22Rv1 (cell line): ENCODE measurements at regions not wholly inside any gene's neighbourhood (a gene's known extent, or its start where the extent isn't known, plus 50 kb on each side); places are given as distances from the start of the nearest gene placed in this dataset.

ENCODE experiments used
- ZFX ChIP-seq: fragments of 450-650 bp; IDR thresholded peaks from 2 replicates; pipeline ENCODE4 v1.6.1; 2017; ENCODE audit warnings: antibody characterized with exemption, borderline replicate concordance
- TF ChIP-seq, protein P1 (sequence below): fragments of 450-650 bp; IDR thresholded peaks from 2 replicates; pipeline ENCODE4 v1.5.1; 2017; ENCODE audit warnings: mild to moderate bottlenecking

DNA sequence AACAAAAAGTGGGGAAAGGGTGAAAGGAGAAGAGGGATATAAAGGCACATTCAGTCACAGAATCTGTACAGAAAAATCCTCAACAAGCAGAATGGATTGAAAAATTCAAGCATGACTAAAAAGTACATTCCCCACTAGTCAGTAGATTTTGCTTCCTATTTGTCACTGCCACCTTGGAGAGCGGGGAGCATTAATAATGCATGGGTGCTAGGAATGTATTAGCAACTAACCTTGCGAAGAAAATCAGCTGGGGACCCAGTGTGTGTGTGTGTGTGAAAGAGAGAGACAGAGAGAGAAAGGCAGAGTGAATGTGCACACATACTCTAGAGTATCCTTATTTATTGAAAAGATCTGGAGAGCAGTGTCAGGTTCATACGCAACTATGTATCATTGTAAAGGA, 968.7 kb upstream of the ZEB2 start:
- TF ChIP-seq, protein P1, sequence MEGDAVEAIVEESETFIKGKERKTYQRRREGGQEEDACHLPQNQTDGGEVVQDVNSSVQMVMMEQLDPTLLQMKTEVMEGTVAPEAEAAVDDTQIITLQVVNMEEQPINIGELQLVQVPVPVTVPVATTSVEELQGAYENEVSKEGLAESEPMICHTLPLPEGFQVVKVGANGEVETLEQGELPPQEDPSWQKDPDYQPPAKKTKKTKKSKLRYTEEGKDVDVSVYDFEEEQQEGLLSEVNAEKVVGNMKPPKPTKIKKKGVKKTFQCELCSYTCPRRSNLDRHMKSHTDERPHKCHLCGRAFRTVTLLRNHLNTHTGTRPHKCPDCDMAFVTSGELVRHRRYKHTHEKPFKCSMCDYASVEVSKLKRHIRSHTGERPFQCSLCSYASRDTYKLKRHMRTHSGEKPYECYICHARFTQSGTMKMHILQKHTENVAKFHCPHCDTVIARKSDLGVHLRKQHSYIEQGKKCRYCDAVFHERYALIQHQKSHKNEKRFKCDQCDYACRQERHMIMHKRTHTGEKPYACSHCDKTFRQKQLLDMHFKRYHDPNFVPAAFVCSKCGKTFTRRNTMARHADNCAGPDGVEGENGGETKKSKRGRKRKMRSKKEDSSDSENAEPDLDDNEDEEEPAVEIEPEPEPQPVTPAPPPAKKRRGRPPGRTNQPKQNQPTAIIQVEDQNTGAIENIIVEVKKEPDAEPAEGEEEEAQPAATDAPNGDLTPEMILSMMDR = no peak
- no peak for TF ChIP-seq ZFX
